GM12878 (cell line): ENCODE measurements at regions not wholly inside any gene's neighbourhood (a gene's known extent, or its start where the extent isn't known, plus 50 kb on each side); places are given as distances from the start of the nearest gene placed in this dataset.

Experiments
- ATAC-seq: fragments of 200-7000 bp; cut with Tn5 transposase; 3 replicates; pipeline ENCODE4 v1.9.1; 2020; ENCODE audit warnings: mild to moderate bottlenecking, moderate library complexity
- BruUV-seq: library from RNA; stranded (reverse); fragments of 400-500 nt; replicated peaks from 2 replicates; lab custom pipeline; 2021; lab: Mats Ljungman, UMichigan
- CTCF ChIA-PET: fragments of 300-600 bp; sonication (Branson Sonifier 250); formaldehyde crosslinking; extraction: SDS; loops from one replicate; lab custom pipeline; 2021; ENCODE audit warnings: inconsistent platforms; lab: Yijun Ruan, JAX
- POLR2A ChIA-PET: fragments of 350-600 bp; formaldehyde crosslinking; extraction: SDS; loops from one replicate; lab custom pipeline; 2021; ENCODE audit warnings: inconsistent platforms; lab: Charles Lee
- RAD21 ChIA-PET: fragments of 300-600 bp; sonication (Branson Sonifier 250); formaldehyde crosslinking; loops from one replicate; lab custom pipeline; 2023; ENCODE audit warnings: antibody characterized with exemption; ENCODE audit not compliant: unreplicated experiment; lab: Charles Lee
- SMC1A ChIA-PET: fragments of 300-600 bp; sonication (Branson Sonifier 250); formaldehyde crosslinking; loops from one replicate; lab custom pipeline; 2023; ENCODE audit not compliant: unreplicated experiment, uncharacterized antibody; lab: Charles Lee
- DNase-seq: peaks from one replicate; pipeline ENCODE4 v3.0.0-alpha.2; 2011; ENCODE audit warnings: low read depth, low spot score
- FAIRE-seq: peaks from 3 replicates; lab custom pipeline; 2011; peaks lifted over from hg19 to GRCh38; lab: Jason Lieb, UNC
- H2AFZ ChIP-seq: 2 replicates; pipeline ENCODE4 v1.6.0; 2011; ENCODE audit warnings: low read depth, low read length, control low read depth; ENCODE audit not compliant: control insufficient read depth
- H3K27ac ChIP-seq: 2 replicates; pipeline ENCODE4 v1.5.1; 2011; ENCODE audit warnings: control low read depth; ENCODE audit not compliant: control insufficient read depth, insufficient read depth
- H3K27me3 ChIP-seq, 2 experiments: replicated peaks in 1 of 2; 2 replicates each; pipeline versions ENCODE4 v1.6.0 to v1.6.1; 2011; ENCODE audit warnings: low read length in 1 of 2; ENCODE audit not compliant: control insufficient read depth in 2 of 2, insufficient read depth in 2 of 2
- H3K36me3 ChIP-seq, 2 experiments: 2 replicates each; pipeline ENCODE4 v1.5.1; 2011; ENCODE audit warnings: low read length in 1 of 2; ENCODE audit not compliant: control insufficient read depth in 2 of 2, insufficient read depth in 2 of 2
- H3K4me1 ChIP-seq: 2 replicates; pipeline ENCODE4 v1.6.1; 2011; ENCODE audit warnings: mild to moderate bottlenecking, low read length, moderate library complexity, mixed read lengths; ENCODE audit not compliant: control insufficient read depth, insufficient read depth
- H3K4me2 ChIP-seq: 2 replicates; pipeline ENCODE4 v1.6.0; 2011; ENCODE audit warnings: control low read depth; ENCODE audit not compliant: control insufficient read depth, insufficient read depth
- H3K4me3 ChIP-seq: fragments of 200-600 bp; sonication (generic); 2 replicates; pipeline ENCODE4 v1.5.1; 2016
- H3K79me2 ChIP-seq: 2 replicates; pipeline ENCODE4 v1.6.0; 2011; ENCODE audit warnings: low read length; ENCODE audit not compliant: control insufficient read depth, insufficient read depth
- H3K9ac ChIP-seq: 2 replicates; pipeline ENCODE4 v1.8.0; 2011; ENCODE audit warnings: low read length, control low read depth, mixed read lengths; ENCODE audit not compliant: control insufficient read depth, insufficient read depth
- H3K9me3 ChIP-seq: replicated peaks from 3 replicates; pipeline ENCODE4 v1.5.1; 2011; ENCODE audit warnings: mild to moderate bottlenecking, low read length; ENCODE audit not compliant: control insufficient read depth, insufficient read depth
- H4K20me1 ChIP-seq: 2 replicates; pipeline ENCODE4 v1.6.0; 2011; ENCODE audit not compliant: control insufficient read depth, insufficient read depth
- BRCA1 ChIP-seq: IDR thresholded peaks from 2 replicates; pipeline ENCODE4 v1.6.1; 2011; ENCODE audit warnings: low read depth, low read length, improper control_type of control experiment
- EP300 ChIP-seq, 2 experiments: fragments of 150-350 bp in 1 of 2; IDR thresholded peaks; 2 replicates each; pipeline ENCODE4 v1.6.1; 2011 to 2012; ENCODE audit warnings: low read depth in 2 of 2, low read length in 2 of 2, borderline replicate concordance in 1 of 2, improper control_type of control experiment in 1 of 2, inconsistent platforms in 1 of 2; ENCODE audit not compliant: control insufficient read depth in 1 of 2
- ESRRA ChIP-seq: IDR thresholded peaks from 2 replicates; pipeline ENCODE4 v1.6.1; 2012; ENCODE audit warnings: mild to moderate bottlenecking, low read length, improper control_type of control experiment
- IKZF1 ChIP-seq: fragments of 450-650 bp; conservative IDR thresholded peaks from 2 replicates; pipeline ENCODE4 v1.6.1; 2017; ENCODE audit warnings: antibody characterized with exemption, mild to moderate bottlenecking
- MLLT1 ChIP-seq: fragments of 450-650 bp; IDR thresholded peaks from 2 replicates; pipeline ENCODE4 v1.6.1; 2016; ENCODE audit warnings: mild to moderate bottlenecking
- MTA2 ChIP-seq: fragments of 450-650 bp; IDR thresholded peaks from 2 replicates; pipeline ENCODE4 v1.6.1; 2016; ENCODE audit warnings: low read depth, mild to moderate bottlenecking, moderate library complexity
- NRF1 ChIP-seq: conservative IDR thresholded peaks from 2 replicates; pipeline ENCODE4 v1.6.1; 2011; ENCODE audit warnings: mild to moderate bottlenecking, low read depth, low read length, improper control_type of control experiment
- ZBTB33 ChIP-seq: fragments of 450-650 bp; IDR thresholded peaks from 2 replicates; pipeline ENCODE4 v1.6.1; 2017; ENCODE audit warnings: mild to moderate bottlenecking
- ZNF207 ChIP-seq: fragments of 450-650 bp; IDR thresholded peaks from 2 replicates; pipeline ENCODE4 v1.6.1; 2014; ENCODE audit warnings: antibody characterized with exemption, mild to moderate bottlenecking, borderline replicate concordance
- ZNF217 ChIP-seq: fragments of 450-650 bp; IDR thresholded peaks from 2 replicates; pipeline ENCODE4 v1.6.1; 2017; ENCODE audit warnings: antibody characterized with exemption, mild to moderate bottlenecking
- ZNF24 ChIP-seq: fragments of 450-650 bp; IDR thresholded peaks from 2 replicates; pipeline ENCODE4 v1.6.1; 2017; ENCODE audit warnings: antibody characterized with exemption, mild to moderate bottlenecking
- WGBS: methylation state at CpG from one replicate; pipeline ENCODE4 v1.1.6; 2016; ENCODE audit warnings: low lambda C conversion rate; ENCODE audit not compliant: insufficient replicate concordance, insufficient coverage; ENCODE audit errors: missing lambda C conversion rate; 5-methylcytosine and 5-hydroxymethylcytosine counted together
- in situ Hi-C: fragments of 300-500 bp; cut with MboI; formaldehyde crosslinking; loops from 9 replicates; pipeline ENCODE4 v1.14.3; 2018; ENCODE audit warnings: mixed read lengths
- intact Hi-C: fragments of 100-400 bp; cut with micrococcal nuclease; formaldehyde crosslinking; loops from one replicate; pipeline ENCODE4 v1.14.2; 2022; ENCODE audit not compliant: unreplicated experiment
- TF ChIP-seq, protein P1 (sequence below): fragments of 450-650 bp; IDR thresholded peaks from 2 replicates; pipeline ENCODE4 v1.6.1; 2018; ENCODE audit warnings: borderline replicate concordance, mild to moderate bottlenecking; ENCODE audit not compliant: partially characterized antibody
- TF ChIP-seq, protein P2 (sequence below): IDR thresholded peaks from 2 replicates; pipeline ENCODE4 v1.6.1; 2012; ENCODE audit warnings: low read depth, low read length, improper control_type of control experiment
- TF ChIP-seq, protein P3 (sequence below): fragments of 450-650 bp; IDR thresholded peaks from 2 replicates; pipeline ENCODE4 v1.6.1; 2017; ENCODE audit warnings: mild to moderate bottlenecking, low read depth, inconsistent platforms; ENCODE audit not compliant: poor library complexity, severe bottlenecking

DNA sequence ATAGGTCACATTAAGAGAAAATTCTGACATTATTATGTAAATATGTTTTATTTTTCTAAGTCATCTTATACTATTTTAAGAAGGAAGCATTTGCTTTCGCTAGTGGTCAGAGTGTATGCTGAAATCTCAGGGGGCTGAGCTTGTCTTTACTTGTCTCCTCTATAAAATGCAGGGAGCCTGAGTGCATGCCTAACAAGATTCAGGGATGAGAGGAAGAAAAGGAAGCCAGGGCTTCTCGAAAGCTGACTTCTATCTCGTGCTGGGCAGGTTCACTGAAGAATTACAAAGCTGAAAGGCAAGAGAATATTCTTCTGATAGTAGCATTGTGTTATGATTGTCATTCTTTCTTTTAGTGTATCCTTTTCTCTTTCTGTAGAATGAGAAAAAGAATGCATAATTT is 467.4 kb downstream of the SOX11 start (continued):
- TF ChIP-seq MLLT1 (no peak), ZNF207 (no peak), BRCA1 (no peak), ZNF24 (no peak), NRF1 (no peak), IKZF1 (no peak), MTA2 (no peak), ESRRA (no peak)

GRCh38 chr2:6163932-6164331 is 471.7 kb downstream of the SOX11 start:
- Histone ChIP-seq H3K4me1 (no peaks in the 10 kb centered on the region; the same call in 1 of the 2 replicates), H3K27ac (no peak overlapping the region), H4K20me1 (no peaks in the 10 kb centered on the region), H3K9ac (no peak overlapping the region), H3K27me3 (no peaks in the 10 kb centered on the region), H3K36me3 (no peaks in the 10 kb centered on the region), H3K4me3 (no peak overlapping the region), H3K9me3 (no peaks in the 10 kb centered on the region), H2AFZ (no peak overlapping the region), H3K4me2 (no peak overlapping the region), H3K79me2 (no peaks in the 10 kb centered on the region)
- intact Hi-C loops, result no loop called here
- in situ Hi-C loops, result no loop called here
- SMC1A ChIA-PET, result no interaction called here
- RAD21 ChIA-PET, result no interaction called here
- BruUV-seq, result no TSS peak
- FAIRE-seq, result no peak
- POLR2A ChIA-PET, result no interaction called here
- no peak for ATAC-seq
- CTCF ChIA-PET, result no interaction called here
- 95% methylated on average over 7 of the region's 7 CpGs for WGBS
- DNase-seq, result no peak
- TF ChIP-seq ZNF217 (no peak), ZBTB33 (no peak), EP300 (IDR thresholded peaks at IDR 0.05; ENCODE audit: borderline replicate concordance in 1 of 2, control insufficient read depth in 1 of 2, low read depth in 2 of 2, low read length in 2 of 2) (no peak)
- TF ChIP-seq, protein P1, sequence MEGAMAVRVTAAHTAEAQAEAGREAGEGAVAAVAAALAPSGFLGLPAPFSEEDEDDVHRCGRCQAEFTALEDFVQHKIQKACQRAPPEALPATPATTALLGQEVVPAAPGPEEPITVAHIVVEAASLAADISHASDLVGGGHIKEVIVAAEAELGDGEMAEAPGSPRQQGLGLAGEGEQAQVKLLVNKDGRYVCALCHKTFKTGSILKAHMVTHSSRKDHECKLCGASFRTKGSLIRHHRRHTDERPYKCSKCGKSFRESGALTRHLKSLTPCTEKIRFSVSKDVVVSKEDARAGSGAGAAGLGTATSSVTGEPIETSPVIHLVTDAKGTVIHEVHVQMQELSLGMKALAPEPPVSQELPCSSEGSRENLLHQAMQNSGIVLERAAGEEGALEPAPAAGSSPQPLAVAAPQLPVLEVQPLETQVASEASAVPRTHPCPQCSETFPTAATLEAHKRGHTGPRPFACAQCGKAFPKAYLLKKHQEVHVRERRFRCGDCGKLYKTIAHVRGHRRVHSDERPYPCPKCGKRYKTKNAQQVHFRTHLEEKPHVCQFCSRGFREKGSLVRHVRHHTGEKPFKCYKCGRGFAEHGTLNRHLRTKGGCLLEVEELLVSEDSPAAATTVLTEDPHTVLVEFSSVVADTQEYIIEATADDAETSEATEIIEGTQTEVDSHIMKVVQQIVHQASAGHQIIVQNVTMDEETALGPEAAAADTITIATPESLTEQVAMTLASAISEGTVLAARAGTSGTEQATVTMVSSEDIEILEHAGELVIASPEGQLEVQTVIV, result no peak
- TF ChIP-seq, protein P2, sequence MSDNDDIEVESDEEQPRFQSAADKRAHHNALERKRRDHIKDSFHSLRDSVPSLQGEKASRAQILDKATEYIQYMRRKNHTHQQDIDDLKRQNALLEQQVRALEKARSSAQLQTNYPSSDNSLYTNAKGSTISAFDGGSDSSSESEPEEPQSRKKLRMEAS, result no peak
- TF ChIP-seq, protein P3, sequence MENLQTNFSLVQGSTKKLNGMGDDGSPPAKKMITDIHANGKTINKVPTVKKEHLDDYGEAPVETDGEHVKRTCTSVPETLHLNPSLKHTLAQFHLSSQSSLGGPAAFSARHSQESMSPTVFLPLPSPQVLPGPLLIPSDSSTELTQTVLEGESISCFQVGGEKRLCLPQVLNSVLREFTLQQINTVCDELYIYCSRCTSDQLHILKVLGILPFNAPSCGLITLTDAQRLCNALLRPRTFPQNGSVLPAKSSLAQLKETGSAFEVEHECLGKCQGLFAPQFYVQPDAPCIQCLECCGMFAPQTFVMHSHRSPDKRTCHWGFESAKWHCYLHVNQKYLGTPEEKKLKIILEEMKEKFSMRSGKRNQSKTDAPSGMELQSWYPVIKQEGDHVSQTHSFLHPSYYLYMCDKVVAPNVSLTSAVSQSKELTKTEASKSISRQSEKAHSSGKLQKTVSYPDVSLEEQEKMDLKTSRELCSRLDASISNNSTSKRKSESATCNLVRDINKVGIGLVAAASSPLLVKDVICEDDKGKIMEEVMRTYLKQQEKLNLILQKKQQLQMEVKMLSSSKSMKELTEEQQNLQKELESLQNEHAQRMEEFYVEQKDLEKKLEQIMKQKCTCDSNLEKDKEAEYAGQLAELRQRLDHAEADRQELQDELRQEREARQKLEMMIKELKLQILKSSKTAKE, result no peak
